ENCODE measurements at regions not wholly inside any gene's neighbourhood (a gene's known extent, or its start where the extent isn't known, plus 50 kb on each side); places are given as distances from the start of the nearest gene placed in this dataset.

- H3K9me3 ChIP-seq: no peaks in the 10 kb centered on the region
- TF ChIP-seq, protein P1, sequence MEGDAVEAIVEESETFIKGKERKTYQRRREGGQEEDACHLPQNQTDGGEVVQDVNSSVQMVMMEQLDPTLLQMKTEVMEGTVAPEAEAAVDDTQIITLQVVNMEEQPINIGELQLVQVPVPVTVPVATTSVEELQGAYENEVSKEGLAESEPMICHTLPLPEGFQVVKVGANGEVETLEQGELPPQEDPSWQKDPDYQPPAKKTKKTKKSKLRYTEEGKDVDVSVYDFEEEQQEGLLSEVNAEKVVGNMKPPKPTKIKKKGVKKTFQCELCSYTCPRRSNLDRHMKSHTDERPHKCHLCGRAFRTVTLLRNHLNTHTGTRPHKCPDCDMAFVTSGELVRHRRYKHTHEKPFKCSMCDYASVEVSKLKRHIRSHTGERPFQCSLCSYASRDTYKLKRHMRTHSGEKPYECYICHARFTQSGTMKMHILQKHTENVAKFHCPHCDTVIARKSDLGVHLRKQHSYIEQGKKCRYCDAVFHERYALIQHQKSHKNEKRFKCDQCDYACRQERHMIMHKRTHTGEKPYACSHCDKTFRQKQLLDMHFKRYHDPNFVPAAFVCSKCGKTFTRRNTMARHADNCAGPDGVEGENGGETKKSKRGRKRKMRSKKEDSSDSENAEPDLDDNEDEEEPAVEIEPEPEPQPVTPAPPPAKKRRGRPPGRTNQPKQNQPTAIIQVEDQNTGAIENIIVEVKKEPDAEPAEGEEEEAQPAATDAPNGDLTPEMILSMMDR (IDR thresholded peaks at IDR 0.05): no peak
- TF ChIP-seq POLR2A (IDR thresholded peaks at IDR 0.05): no peak
- no peak overlapping the region for H3K4me3 ChIP-seq
- no peaks in the 10 kb centered on the region for H3K4me1 ChIP-seq
- no peaks in the 10 kb centered on the region for H3K27me3 ChIP-seq
- no peak for DNase-seq
- H3K36me3 ChIP-seq: no peaks in the 10 kb centered on the region
- H3K27ac ChIP-seq: no peak overlapping the region
Measured at GRCh38 chr18:38872342-38872741, 1306.7 kb upstream of the CELF4 start.

- no peak for DNase-seq
- H3K27ac ChIP-seq: no peak overlapping the region
- TF ChIP-seq, protein P1 (IDR thresholded peaks at IDR 0.05): no peak
- no peak for TF ChIP-seq POLR2A (IDR thresholded peaks at IDR 0.05)
- H3K9me3 ChIP-seq: no peaks in the 10 kb centered on the region
- no peak overlapping the region for H3K4me3 ChIP-seq
- no peaks in the 10 kb centered on the region for H3K27me3 ChIP-seq
- no peaks in the 10 kb centered on the region for H3K4me1 ChIP-seq
- no peaks in the 10 kb centered on the region for H3K36me3 ChIP-seq
Measured at GRCh38 chr18:38868757-38869156, 1303.2 kb upstream of the CELF4 start.

DNA sequence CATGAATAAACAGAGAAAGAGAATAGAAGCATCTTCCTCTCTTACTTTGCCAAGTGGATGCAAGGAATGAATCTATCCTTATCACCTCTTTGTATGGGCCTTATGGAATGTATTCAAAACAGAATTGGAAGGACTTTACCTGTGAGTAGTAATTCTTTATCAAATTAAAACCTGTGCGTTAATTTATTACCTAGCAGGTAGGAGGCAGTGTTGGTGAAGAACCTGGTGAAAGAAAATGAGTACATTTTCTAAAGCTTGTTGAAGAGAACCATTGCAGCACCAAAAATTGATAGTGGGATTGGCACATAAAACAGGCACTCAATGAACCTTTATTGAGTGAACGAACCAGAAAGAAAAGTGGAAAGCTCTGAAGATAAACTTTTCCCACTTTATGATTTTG, 1302.1 kb upstream of the CELF4 start:
- Histone ChIP-seq H3K27ac (no peak overlapping the region), H3K27me3 (no peaks in the 10 kb centered on the region), H3K4me1 (no peaks in the 10 kb centered on the region), H3K9me3 (no peaks in the 10 kb centered on the region), H3K36me3 (no peaks in the 10 kb centered on the region), H3K4me3 (no peak overlapping the region)
- no peak for DNase-seq
- no peak for TF ChIP-seq POLR2A (IDR thresholded peaks at IDR 0.05)
- TF ChIP-seq, protein P1 (IDR thresholded peaks at IDR 0.05): no peak

- no peaks in the 10 kb centered on the region for H3K4me1 ChIP-seq
- no peaks in the 10 kb centered on the region for H3K36me3 ChIP-seq
- H3K9me3 ChIP-seq: peaks cover 0 to 2% (median 0%) of the 10 kb centered on the region in 4 donors
- H3K4me3 ChIP-seq: no peak overlapping the region
- TF ChIP-seq, protein P1 (IDR thresholded peaks at IDR 0.05): no peak
- TF ChIP-seq POLR2A (IDR thresholded peaks at IDR 0.05): no peak
- H3K27ac ChIP-seq: no peak overlapping the region
- no peak for DNase-seq
- no peaks in the 10 kb centered on the region for H3K27me3 ChIP-seq
Measured at GRCh38 chr18:38851526-38851925, 1285.9 kb upstream of the CELF4 start.

DNA sequence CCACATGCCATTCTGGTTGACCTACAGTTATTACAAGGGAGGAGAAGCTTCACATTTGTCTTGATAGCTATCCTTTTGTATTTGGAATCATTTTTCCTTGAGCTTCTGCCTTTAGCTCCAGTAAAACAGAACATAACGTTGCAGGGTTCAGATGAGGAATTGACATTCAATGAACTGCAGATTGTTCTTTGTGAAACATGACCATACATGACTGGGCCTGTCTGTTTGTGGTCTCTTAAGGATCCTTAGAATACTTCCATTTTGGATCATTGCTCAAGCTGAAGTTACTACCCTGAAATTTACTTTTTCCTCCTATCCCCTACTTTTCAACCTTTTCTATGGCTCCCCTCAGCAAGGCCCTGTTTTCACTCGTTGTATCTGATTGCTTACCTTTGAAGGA, 1281.7 kb upstream of the CELF4 start:
- no peak for TF ChIP-seq POLR2A (IDR thresholded peaks at IDR 0.05)
- TF ChIP-seq, protein P1 (IDR thresholded peaks at IDR 0.05): no peak
- H3K27ac ChIP-seq: no peak overlapping the region
- H3K4me3 ChIP-seq: no peak overlapping the region
- no peaks in the 10 kb centered on the region for H3K27me3 ChIP-seq
- DNase-seq: no peak
- H3K36me3 ChIP-seq: no peaks in the 10 kb centered on the region
- no peaks in the 10 kb centered on the region for H3K4me1 ChIP-seq
- no peaks in the 10 kb centered on the region for H3K9me3 ChIP-seq

GRCh38 chr18:38843291-38843690, 1277.7 kb upstream of the CELF4 start:
- Histone ChIP-seq H3K27ac (no peak overlapping the region), H3K36me3 (no peaks in the 10 kb centered on the region), H3K4me3 (no peak overlapping the region), H3K27me3 (no peaks in the 10 kb centered on the region), H3K9me3 (no peaks in the 10 kb centered on the region), H3K4me1 (no peaks in the 10 kb centered on the region)
- no peak for TF ChIP-seq POLR2A (IDR thresholded peaks at IDR 0.05)
- TF ChIP-seq, protein P1 (IDR thresholded peaks at IDR 0.05): no peak
- no peak for DNase-seq

All from Peyer's patch (tissue), 4 donors.